Memory B cell (primary cell): ENCODE measurements at regions not wholly inside any gene's neighbourhood (a gene's known extent, or its start where the extent isn't known, plus 50 kb on each side); places are given as distances from the start of the nearest gene placed in this dataset.

ENCODE experiments used
- ATAC-seq: fragments of 150-1000 bp; cut with Tn5 transposase; 2 replicates; pipeline ENCODE4 v1.10.0; 2021; ENCODE audit warnings: low read depth, mild to moderate bottlenecking, moderate library complexity
- DNase-seq, 2 donors: peaks; one replicate each; pipeline ENCODE4 v3.0.0; 2022; ENCODE audit warnings: low spot score in 2 of 2
- H3K27ac Mint-ChIP-seq: one replicate; pipeline ENCODE4 v1.8.0; 2022; ENCODE audit warnings: mild to moderate bottlenecking, moderate library complexity, mixed read lengths
- H3K27me3 Mint-ChIP-seq: one replicate; pipeline ENCODE4 v1.8.0; 2022; ENCODE audit warnings: mixed read lengths
- H3K36me3 Mint-ChIP-seq: one replicate; pipeline ENCODE4 v1.8.0; 2022; ENCODE audit warnings: mild to moderate bottlenecking, mixed read lengths
- H3K4me1 Mint-ChIP-seq: one replicate; pipeline ENCODE4 v1.8.0; 2022; ENCODE audit warnings: mixed read lengths
- H3K4me3 Mint-ChIP-seq: one replicate; pipeline ENCODE4 v1.8.0; 2022; ENCODE audit warnings: mild to moderate bottlenecking, moderate library complexity, mixed read lengths
- H3K9me3 Mint-ChIP-seq: one replicate; pipeline ENCODE4 v1.8.0; 2022; ENCODE audit warnings: mixed read lengths

DNA sequence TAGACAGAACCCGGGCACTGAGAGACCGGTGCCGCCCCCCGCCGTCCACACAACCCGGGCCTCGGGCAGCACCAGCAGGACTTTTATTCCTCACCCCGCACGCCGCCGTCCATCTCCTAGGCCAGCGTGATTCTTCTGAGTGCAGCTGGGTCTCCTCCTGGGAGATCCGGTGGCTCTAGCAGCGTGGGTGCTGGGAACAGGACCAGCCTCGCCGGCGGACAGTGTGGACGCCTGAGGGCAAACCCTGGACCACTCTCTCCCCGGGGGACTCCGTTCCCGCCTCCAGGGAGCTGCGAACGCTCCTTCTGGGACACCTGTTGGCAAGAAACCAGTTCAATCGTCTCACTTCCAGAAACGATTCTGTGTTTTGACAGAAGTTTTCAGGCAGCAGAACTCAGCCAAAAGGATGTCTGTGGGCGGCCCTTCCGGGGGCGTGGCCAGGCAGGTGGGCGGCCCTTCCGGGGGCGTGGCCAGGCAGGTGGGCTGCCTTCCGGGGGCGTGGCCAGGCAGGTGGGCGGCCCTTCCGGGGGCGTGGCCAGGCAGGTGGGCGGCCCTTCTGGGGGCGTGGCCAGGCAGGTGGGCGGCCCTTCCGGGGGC, 130.7 kb downstream of the DLL1 start:
- Mint-ChIP-seq H3K36me3 (no peaks in the 10 kb centered on the region), H3K9me3 (no peaks in the 10 kb centered on the region), H3K27me3 (peaks cover 11% of the 10 kb centered on the region), H3K27ac (no peak overlapping the region), H3K4me1 (no peaks in the 10 kb centered on the region), H3K4me3 (no peak overlapping the region)
- DNase-seq = peak; percentile 9 to 53
- ATAC-seq = no peak

GRCh38 chr6:170159022-170159965, 131.6 kb downstream of the DLL1 start:
- DNase-seq (no peak), ATAC-seq (no peak)
- Mint-ChIP-seq H3K4me1 (no peaks in the 10 kb centered on the region), H3K4me3 (no peak overlapping the region), H3K9me3 (no peaks in the 10 kb centered on the region), H3K36me3 (no peaks in the 10 kb centered on the region), H3K27me3 (peaks cover 9% of the 10 kb centered on the region), H3K27ac (no peak overlapping the region)

DNA sequence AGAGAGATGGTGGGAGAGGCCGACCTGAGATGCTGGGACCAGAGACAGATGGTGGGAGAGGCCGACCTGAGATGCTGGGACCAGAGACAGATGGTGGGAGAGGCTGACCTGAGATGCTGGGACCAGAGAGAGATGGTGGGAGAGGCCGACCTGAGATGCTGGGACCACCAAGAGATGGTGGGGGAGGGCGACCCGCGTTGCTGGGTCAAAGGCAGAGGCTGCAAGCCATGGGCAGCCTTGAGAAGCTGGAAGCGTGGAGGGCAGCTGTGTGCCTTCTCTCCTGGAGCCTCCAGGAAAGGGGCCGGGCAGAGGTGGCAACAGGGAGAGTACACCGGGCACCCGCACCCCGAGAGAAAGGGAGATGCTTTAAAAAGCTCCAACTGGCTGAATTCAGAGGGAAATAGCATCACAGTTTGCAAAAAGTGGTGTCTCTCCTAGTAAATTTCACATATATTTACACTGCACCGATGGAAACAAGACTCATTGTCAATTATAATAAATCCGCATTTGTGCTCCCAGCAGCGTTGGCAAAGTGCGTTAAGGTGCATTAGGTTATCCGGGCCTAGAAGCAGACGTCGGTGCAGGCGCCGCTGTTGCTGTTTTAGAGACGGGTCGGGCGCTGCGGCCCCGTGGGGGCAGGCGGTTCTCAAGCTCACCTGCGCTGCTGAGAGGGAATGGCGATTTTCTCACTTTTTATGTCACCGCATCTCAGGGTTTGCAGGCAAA, 132.4 kb downstream of the DLL1 start:
- ATAC-seq (no peak), DNase-seq (no peak)
- Mint-ChIP-seq H3K36me3 (no peaks in the 10 kb centered on the region), H3K27ac (no peak overlapping the region), H3K9me3 (no peaks in the 10 kb centered on the region), H3K4me3 (no peak overlapping the region), H3K27me3 (peaks cover 9% of the 10 kb centered on the region), H3K4me1 (no peaks in the 10 kb centered on the region)

DNA sequence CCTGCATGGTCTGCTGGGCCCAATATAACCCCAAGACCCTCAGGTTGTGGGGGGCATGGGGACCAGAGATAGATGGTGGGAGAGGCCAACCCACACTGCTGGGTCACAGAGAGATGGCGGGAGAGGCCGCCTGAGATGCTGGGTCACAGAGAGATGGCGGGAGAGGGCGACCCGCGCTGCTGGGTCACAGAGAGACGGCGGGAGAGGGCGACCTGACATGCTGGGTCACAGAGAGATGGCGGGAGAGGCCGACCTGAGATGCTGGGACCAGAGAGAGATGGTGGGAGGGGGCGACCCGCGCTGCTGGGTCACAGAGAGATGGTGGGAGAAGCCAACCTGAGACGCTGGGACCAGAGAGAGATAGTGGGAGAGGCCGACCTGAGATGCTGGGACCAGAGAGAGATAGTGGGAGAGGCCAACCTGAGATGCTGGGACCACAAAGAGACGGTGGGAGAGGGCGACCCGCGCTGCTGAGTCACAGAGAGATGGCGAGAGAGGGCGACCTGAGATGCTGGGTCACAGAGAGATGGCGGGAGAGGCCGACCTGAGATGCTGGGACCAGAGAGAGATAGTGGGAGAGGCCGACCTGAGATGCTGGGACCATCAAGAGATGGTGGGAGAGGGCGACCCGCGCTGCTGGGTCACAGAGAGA, 133.2 kb downstream of the DLL1 start:
- Mint-ChIP-seq H3K4me1 (no peaks in the 10 kb centered on the region), H3K27ac (peak overlapping the region; percentile 66), H3K4me3 (no peak overlapping the region), H3K36me3 (no peaks in the 10 kb centered on the region), H3K9me3 (no peaks in the 10 kb centered on the region), H3K27me3 (peaks cover 9% of the 10 kb centered on the region)
- ATAC-seq (no peak), DNase-seq (no peak)

DNA sequence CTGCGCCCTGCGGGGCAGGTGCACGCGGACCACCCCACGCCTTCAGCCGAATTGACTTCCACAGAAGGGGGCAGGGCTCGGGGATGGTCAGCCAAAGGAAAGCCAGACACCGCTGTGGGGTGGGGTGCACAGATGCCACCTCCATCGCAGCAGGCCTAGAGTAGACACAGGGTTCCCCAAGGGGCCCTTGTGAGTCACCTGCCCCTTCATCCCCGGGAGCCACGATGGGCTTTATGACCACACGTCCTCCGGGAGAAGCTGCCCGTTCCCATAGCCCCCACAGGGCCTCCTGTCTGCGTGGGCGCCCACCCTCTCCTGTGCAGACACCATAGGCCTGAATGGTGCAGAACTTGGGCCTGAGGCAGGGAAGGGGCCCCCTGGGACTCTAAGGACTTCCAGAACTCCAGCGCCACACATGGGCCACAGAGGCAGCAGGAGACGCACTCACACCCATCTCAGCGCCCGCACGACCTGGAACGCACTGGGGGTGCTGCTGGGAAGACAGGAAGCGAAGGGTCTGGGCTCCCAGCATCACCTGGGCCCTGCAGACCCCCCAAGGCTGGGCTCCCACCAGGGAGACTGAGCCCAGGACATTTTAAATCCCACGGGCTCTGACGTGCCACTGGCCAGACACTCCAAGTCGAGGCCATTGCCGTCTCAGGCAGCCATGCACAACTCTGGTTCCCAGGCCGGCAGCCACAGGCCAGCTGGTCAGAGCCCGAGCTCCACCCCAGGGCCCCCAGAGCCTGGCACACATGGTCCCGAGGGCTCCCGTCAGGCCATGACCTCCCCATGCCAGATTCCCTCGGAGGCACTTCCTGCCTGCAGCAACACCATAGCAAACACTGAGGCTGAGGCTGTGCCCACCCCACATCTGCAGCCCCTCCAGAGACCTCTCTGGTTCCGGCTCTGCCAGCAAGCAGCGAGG, 134.2 kb downstream of the DLL1 start:
- ATAC-seq = no peak
- H3K27ac Mint-ChIP-seq = no peak overlapping the region
- no peaks in the 10 kb centered on the region for H3K9me3 Mint-ChIP-seq
- no peaks in the 10 kb centered on the region for H3K4me1 Mint-ChIP-seq
- no peak overlapping the region for H3K4me3 Mint-ChIP-seq
- peaks cover 9% of the 10 kb centered on the region for H3K27me3 Mint-ChIP-seq
- DNase-seq = no peak
- no peaks in the 10 kb centered on the region for H3K36me3 Mint-ChIP-seq

- H3K4me3 Mint-ChIP-seq = no peak overlapping the region
- DNase-seq (no peak), ATAC-seq (no peak)
- H3K9me3 Mint-ChIP-seq = no peaks in the 10 kb centered on the region
- H3K27ac Mint-ChIP-seq = no peak overlapping the region
- H3K4me1 Mint-ChIP-seq = no peaks in the 10 kb centered on the region
- no peaks in the 10 kb centered on the region for H3K36me3 Mint-ChIP-seq
- peaks cover 9% of the 10 kb centered on the region for H3K27me3 Mint-ChIP-seq
Measured at GRCh38 chr6:170155464-170156196, 135.2 kb downstream of the DLL1 start.

- Mint-ChIP-seq H3K27ac (no peak overlapping the region), H3K4me1 (no peaks in the 10 kb centered on the region), H3K27me3 (peaks cover 15% of the 10 kb centered on the region), H3K9me3 (no peaks in the 10 kb centered on the region), H3K36me3 (no peaks in the 10 kb centered on the region), H3K4me3 (no peak overlapping the region)
- no peak for DNase-seq
- ATAC-seq = no peak
Measured at GRCh38 chr6:170153436-170154319, 137.2 kb downstream of the DLL1 start.

DNA sequence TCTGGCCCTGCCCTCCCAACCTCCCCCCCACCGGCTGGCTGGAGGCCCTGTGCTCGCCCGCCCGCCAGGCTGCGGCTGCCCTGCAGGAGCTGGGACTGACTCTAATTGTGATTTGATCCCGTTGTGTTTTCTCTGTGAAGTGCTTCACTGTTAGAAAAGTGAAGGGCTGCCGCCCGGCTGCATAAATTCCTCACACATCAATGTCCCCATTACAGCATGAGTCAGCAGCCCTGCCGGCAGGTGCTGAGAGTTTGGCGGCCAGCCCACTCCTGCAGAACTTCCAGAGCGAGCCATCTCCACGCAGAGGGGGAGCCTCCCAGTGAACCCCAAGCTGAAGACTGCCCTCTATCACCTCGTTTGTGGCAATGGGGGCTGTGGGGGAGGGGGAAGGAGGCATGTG, 137.9 kb downstream of the DLL1 start:
- Mint-ChIP-seq H3K4me1 (peaks cover 4% of the 10 kb centered on the region), H3K27me3 (peaks cover 18% of the 10 kb centered on the region), H3K27ac (no peak overlapping the region), H3K4me3 (no peak overlapping the region), H3K36me3 (no peaks in the 10 kb centered on the region), H3K9me3 (no peaks in the 10 kb centered on the region)
- DNase-seq (no peak), ATAC-seq (no peak)

- Mint-ChIP-seq H3K27me3 (peaks cover 14% of the 10 kb centered on the region), H3K36me3 (no peaks in the 10 kb centered on the region), H3K4me3 (no peak overlapping the region), H3K9me3 (no peaks in the 10 kb centered on the region), H3K27ac (no peak overlapping the region), H3K4me1 (peaks cover 8% of the 10 kb centered on the region)
- ATAC-seq (no peak), DNase-seq (no peak)
Measured at GRCh38 chr6:170152124-170152926, 138.6 kb downstream of the DLL1 start.

- no peaks in the 10 kb centered on the region for H3K36me3 Mint-ChIP-seq
- DNase-seq (no peak), ATAC-seq (no peak)
- H3K27ac Mint-ChIP-seq = no peak overlapping the region
- no peaks in the 10 kb centered on the region for H3K9me3 Mint-ChIP-seq
- peaks cover 8% of the 10 kb centered on the region for H3K4me1 Mint-ChIP-seq
- peaks cover 13% of the 10 kb centered on the region for H3K27me3 Mint-ChIP-seq
- H3K4me3 Mint-ChIP-seq = no peak overlapping the region
Measured at GRCh38 chr6:170151804-170152123, 139.1 kb downstream of the DLL1 start.

DNA sequence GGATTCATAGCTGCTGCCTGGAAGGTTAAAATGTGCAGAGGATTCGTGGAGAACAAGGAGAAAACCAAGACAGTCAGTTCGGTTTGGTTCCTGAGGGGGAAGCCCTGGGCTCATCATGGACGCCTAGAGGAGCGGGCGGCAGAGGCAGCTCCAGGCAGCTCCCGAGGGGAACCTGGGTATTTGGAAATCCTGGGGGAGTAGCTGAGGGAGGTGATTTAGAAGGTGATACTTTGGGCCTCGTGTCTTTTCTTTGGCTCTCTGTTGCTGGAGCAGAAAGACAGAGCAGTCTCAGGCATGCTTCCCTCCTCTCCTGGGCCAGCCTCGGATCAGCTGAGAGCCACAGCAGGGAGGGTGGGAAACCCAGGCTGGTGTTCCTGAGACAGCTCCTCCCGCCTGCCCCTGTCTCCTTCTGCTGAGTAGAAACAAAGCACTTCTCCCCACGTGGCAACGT, 139.5 kb downstream of the DLL1 start:
- H3K36me3 Mint-ChIP-seq = no peaks in the 10 kb centered on the region
- no peak for ATAC-seq
- peaks cover 8% of the 10 kb centered on the region for H3K4me1 Mint-ChIP-seq
- peaks cover 13% of the 10 kb centered on the region for H3K27me3 Mint-ChIP-seq
- no peak overlapping the region for H3K27ac Mint-ChIP-seq
- no peak overlapping the region for H3K4me3 Mint-ChIP-seq
- no peaks in the 10 kb centered on the region for H3K9me3 Mint-ChIP-seq
- no peak for DNase-seq
